ENCODE measurements at regions not wholly inside any gene's neighbourhood (a gene's known extent, or its start where the extent isn't known, plus 50 kb on each side); places are given as distances from the start of the nearest gene placed in this dataset.

- TF ChIP-seq POLR2AphosphoS5 (IDR thresholded peaks at IDR 0.05; ENCODE audit: low read depth, low read length) (no peak), POLR2A (IDR thresholded peaks at IDR 0.05; ENCODE audit: low read depth, low read length) (no peak)
Observed at GRCh38 chr1:25163986-25164385, 68.3 kb downstream of the SYF2 start.
